Choroid plexus epithelial cell (primary cell): ENCODE measurements at regions not wholly inside any gene's neighbourhood (a gene's known extent, or its start where the extent isn't known, plus 50 kb on each side); places are given as distances from the start of the nearest gene placed in this dataset.

Experiments used
- DNase-seq: peaks from one replicate; pipeline ENCODE4 v3.0.0-alpha.2; 2010; ENCODE audit warnings: low read depth
- H3K4me3 ChIP-seq: 2 replicates; pipeline ENCODE4 v1.5.1; 2011; ENCODE audit warnings: low read depth, mild to moderate bottlenecking, control low read depth, low read length, moderate library complexity
- TF ChIP-seq, protein P1 (sequence below): conservative IDR thresholded peaks from 2 replicates; pipeline ENCODE4 v1.5.1; 2011; ENCODE audit warnings: low read depth, mild to moderate bottlenecking, control low read depth, inconsistent platforms, low read length, moderate library complexity

- TF ChIP-seq, protein P1, sequence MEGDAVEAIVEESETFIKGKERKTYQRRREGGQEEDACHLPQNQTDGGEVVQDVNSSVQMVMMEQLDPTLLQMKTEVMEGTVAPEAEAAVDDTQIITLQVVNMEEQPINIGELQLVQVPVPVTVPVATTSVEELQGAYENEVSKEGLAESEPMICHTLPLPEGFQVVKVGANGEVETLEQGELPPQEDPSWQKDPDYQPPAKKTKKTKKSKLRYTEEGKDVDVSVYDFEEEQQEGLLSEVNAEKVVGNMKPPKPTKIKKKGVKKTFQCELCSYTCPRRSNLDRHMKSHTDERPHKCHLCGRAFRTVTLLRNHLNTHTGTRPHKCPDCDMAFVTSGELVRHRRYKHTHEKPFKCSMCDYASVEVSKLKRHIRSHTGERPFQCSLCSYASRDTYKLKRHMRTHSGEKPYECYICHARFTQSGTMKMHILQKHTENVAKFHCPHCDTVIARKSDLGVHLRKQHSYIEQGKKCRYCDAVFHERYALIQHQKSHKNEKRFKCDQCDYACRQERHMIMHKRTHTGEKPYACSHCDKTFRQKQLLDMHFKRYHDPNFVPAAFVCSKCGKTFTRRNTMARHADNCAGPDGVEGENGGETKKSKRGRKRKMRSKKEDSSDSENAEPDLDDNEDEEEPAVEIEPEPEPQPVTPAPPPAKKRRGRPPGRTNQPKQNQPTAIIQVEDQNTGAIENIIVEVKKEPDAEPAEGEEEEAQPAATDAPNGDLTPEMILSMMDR = no peak
- no peak overlapping the region for H3K4me3 ChIP-seq
- DNase-seq = no peak
Measured at GRCh38 chr5:143740956-143741355, 71.0 kb upstream of the HMHB1 start.

- H3K4me3 ChIP-seq = no peak overlapping the region
- TF ChIP-seq, protein P1 = no peak
- DNase-seq = no peak
Measured at GRCh38 chr5:143739746-143740145, 72.2 kb upstream of the HMHB1 start.

- no peak for DNase-seq
- TF ChIP-seq, protein P1 = no peak
- no peak overlapping the region for H3K4me3 ChIP-seq
Measured at GRCh38 chr5:143738417-143739401, 73.3 kb upstream of the HMHB1 start.

GRCh38 chr5:143737062-143737461 lies 74.9 kb upstream of the HMHB1 start:
- no peak overlapping the region for H3K4me3 ChIP-seq
- DNase-seq = no peak
- TF ChIP-seq, protein P1 = no peak

GRCh38 chr5:143734456-143734780 lies 77.5 kb upstream of the HMHB1 start:
- no peak for DNase-seq
- TF ChIP-seq, protein P1 = no peak
- no peak overlapping the region for H3K4me3 ChIP-seq

GRCh38 chr5:143733665-143734455 lies 78.1 kb upstream of the HMHB1 start:
- no peak overlapping the region for H3K4me3 ChIP-seq
- peak; percentile 59 for DNase-seq
- TF ChIP-seq, protein P1 = no peak
